ENCODE measurements at regions not wholly inside any gene's neighbourhood (a gene's known extent, or its start where the extent isn't known, plus 50 kb on each side); places are given as distances from the start of the nearest gene placed in this dataset.
"Not testable (repeated sequence)": the region's sequence is repeated elsewhere in the genome, so short reads cannot be mapped to it uniquely, and the experiment has no call there.

DNA sequence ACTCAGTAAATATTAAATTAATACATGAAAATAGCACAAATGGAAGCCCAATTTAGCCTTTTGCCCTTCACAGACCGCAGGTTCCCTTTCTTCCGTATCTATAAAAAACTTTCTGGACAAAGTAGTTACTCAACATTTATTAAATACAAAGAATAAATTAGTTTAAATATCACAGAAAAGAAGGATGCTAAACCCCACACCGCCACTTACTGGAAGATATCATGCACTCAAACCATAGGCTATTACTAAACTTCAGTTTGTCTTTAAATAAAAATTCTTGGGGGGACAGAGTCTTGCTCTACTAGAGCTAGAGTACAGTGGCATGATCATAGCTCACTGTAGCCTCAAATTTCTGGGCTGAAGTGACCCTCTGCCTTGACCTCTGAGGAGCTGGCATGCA lies 120.7 kb upstream of the FHL2 start:
- DNase-seq (ENCODE audit: low spot score), result no peak
- intact Hi-C loops (cut with DNase I), result loop anchor here (5.0 to 10.0 kb wide), 2 partner anchors 145 to 147 kb away; no protein-coding TSS in a partner anchor

DNA sequence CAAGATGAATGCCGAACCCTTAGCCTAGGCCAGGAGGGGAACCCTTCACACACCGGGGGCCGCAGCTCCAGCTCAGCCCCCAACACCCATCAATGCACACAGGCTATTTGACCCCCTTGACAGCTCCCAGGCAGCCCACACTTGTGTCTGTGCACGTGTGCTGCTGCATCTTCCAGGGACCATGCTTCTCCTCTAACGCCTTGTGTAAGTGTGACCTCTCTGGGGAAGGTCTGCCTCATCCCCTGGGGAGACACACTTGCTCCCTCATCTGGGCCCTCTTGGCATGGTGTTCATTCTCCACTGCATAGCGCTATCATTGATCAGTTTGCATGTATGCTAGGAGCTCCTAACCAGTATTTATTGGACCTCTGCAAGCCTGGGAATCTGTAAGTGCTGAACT lies 120.0 kb upstream of the FHL2 start:
- intact Hi-C loops (cut with DNase I), result loop anchor here (5.0 to 10.0 kb wide), 2 partner anchors 144 to 147 kb away; no protein-coding TSS in a partner anchor
- DNase-seq (ENCODE audit: low spot score), result no peak

DNA sequence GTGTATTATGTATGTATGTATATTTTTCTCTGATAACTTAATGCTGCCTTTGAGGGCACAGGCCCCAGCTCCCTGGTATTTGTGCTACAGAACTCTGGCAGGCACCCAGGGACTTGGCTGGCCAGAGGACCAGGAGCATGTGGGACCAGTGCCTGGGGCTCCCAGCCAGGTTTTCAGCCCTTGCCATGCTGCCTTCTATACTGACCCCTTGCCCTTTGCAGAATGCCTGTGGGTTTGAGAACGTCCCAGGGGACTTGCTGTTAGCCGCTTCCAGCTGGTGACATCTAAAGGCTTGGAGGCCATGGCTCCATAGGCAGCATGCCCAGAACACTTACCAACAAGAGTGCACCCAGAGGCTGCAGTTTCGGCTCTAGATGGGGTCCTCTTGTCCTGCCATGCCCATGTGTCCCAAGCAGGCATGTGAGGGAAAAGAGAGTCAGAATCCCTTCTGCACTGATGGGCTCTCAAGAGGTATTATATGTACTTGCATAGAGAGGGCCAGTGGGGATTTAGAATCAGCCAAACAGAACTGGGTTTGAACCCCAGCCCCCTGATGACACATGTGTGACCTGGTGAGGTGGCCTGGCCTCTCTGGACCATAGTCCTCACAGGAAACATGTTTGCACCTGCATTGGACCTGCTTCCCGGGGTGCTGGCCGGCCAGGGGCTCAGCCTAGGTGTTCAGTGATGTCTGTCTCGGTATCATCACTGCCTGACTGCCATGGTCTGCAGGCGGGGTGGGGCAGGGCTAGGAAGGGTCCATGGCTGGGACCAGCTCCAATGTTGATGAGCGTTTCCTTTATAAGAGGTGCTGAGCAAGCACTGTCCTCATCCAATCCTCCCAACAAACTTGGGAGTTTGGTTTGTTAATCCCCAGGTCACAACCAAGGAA lies 119.2 kb upstream of the FHL2 start:
- intact Hi-C loops (cut with DNase I), result loop anchor here (5.0 to 10.0 kb wide), 2 partner anchors 143 to 146 kb away; no protein-coding TSS in a partner anchor
- peak; percentile 76 for DNase-seq (ENCODE audit: low spot score)

DNA sequence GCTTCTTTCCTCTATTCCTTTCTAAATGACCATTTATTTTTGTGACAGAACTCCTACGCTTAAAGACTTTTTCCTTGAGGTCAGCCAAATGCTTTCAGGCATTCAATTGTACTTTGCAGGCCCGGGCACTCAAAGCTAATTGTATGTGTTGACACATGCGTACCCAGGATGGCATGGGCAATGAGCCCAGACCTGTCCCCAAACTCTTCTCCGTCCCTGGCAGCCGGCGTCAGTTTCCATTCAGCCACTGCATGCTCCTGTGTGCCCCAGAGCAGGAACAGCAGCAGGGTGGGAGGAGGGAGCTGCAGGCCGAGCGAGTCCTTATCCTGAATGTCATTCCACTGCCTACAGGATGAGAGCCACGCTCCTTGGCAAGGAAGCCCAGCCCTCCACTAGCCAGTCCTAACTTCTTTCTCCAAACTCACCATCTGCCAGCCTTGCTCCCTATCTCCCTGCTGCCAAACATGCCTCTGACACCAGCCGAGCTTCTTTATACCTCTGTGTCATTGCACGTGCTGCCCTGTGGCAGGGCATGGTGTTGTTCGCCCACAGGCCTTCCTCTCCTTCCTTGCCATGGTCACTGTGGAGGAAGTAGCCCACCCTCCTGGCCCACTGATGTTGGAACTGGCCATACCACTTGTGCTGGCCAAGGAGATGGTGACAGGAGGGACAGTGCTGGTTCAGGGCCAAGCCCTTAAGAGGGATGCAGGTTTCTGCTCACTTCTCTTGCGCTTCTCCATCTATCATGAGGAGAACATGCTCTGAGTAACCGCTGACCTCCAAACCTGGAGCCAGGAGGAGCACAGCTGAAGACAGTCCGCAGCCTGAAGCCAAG lies 116.9 kb upstream of the FHL2 start:
- DNase-seq (ENCODE audit: low spot score), result no peak
- intact Hi-C loops (cut with DNase I), result loop anchor here (5.0 to 10.0 kb wide), 2 partner anchors 141 to 143 kb away; no protein-coding TSS in a partner anchor

DNA sequence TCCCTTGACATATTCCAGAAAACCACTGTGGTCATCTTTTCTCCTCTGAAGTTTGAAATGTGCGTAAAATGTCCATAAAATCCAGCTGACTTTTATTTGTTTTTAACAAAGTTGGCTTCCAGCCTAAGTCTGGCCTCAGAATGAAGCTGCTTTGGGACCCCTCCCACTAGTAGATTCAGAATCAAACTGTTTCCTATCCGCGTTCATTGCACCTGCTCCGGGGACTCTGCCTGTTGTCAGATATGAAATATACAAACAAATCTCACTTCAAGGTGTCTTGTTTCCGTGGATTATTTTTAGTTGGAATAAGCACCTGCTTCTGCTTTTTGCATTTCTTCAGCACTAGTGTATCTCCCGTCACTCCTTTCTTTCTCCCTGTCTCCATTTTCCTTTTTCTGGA lies 115.7 kb upstream of the FHL2 start:
- no peak for DNase-seq (ENCODE audit: low spot score)
- intact Hi-C loops (cut with DNase I), result loop anchor here in 1 of 2 donors (10.0 kb wide), 1 partner anchor 140 kb away; no protein-coding TSS in a partner anchor

DNA sequence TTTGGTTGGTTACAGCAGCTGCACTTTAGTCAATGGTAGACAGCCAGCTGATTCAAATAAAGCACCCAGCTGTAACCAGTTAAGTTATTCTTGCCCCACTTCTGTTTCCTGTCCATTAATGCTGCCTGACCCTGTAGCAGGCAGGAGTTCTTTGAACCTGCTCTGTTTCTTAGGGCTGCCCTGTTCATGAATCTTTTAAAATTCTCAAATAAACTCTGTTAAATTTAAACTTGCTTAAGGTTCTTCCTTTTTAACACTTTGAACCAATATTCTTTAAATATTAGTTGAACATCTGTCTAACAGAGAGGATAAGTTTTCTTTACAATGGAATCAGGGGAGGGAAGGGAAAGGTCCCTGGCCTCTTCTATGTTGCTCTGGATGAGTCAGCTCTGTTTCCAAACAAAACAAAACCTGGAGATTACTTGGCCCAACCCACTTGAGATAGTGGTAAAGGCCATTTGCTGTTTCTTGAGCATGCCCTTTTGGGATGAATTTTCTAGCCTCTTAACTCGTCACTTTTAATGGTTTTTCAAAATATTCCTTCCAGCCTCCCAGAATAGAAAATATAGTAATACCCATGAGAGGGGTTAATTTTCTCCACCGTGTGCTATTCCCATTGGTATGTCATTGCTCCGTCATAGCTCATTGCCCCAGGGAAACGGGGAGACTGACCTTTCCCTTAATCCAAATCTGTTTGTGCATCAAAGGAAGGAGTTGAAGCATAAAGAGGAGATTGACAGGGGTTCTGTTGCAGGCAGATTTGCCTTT lies 112.1 kb upstream of the FHL2 start:
- no peak for DNase-seq (ENCODE audit: low spot score)
- intact Hi-C loops (cut with DNase I), result loop anchor here in 1 of 2 donors (10.0 kb wide), 1 partner anchor 136 kb away; no protein-coding TSS in a partner anchor

DNA sequence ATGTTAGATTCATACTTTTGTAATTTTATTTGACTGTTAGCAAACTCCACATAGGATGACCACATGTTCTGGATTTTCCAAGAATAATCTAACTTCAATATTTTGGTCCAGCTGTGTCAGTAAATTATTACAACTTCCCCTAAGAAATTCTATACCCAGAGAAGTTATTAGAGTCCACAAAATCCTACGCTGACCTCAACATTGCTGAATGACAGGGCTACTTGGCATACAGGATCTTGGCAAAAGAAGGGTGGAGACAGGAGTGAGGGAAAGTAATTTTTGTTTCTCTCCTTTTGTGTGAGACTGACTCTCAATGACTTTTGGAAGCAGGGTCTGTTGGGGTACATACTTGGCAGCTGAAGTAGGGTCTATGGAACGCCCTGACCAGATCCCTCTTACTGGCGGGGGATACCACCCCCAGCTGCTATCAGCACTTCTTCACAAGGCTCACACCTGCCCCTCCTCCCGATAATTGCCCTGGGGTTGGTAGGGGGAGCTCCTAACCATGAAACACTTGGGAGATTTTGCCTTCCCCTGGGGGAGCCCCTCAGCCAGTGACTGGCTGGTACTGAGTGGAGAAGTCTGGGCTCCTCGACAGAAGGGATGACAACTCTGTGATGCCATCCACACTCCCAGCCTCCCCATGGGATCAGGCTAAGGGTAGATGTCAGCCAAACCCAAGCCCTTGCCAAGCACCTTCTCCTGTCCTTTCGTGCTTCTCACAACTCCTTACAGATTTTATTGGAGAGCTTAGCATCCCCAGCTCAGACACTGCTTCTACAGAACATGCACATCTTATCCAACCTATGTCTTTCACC lies 110.6 kb upstream of the FHL2 start:
- intact Hi-C loops (cut with DNase I), result loop anchor here in 1 of 2 donors (10.0 kb wide), 1 partner anchor 135 kb away; no protein-coding TSS in a partner anchor
- DNase-seq (ENCODE audit: low spot score), result no peak

DNA sequence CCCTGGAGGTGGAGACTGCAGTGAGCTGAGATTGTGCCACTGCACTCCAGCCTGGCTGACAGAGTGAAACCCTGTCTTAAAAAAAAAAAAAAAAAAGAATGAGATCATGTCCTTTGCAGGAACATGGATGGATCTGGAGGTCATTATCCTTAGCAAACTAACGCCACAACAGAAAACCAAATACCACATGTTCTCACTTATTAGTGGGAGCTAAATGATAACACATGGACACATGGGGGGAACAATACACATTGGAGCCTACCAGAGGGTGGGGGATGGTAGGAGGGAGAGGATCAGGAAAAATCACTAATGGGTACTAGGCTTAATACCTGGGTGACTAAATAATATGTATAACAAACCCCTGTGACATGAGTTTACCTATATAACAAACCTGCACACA lies 108.0 kb upstream of the FHL2 start:
- DNase-seq (ENCODE audit: low spot score); intact Hi-C loops (cut with DNase I): not testable (repeated sequence)

DNA sequence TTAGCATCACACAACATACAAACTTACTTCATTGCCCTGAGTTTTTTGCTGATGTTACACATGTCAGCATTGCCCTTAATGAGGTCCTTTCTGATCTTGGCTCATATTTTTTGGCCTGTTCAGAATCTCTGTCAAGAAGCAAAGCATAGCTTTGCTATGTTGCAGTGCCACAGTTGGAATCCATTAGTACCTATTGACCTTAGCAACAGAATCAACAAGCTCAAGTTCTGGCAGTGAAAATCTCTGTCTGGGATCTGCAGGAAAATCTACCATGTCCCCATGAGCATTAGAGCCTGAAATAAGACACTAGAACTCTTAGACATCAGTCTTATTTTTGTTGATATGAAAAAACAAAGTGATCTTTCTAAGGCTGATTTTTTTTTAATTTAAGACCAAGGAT lies 105.6 kb upstream of the FHL2 start:
- no peak for DNase-seq (ENCODE audit: low spot score)
- intact Hi-C loops (cut with DNase I), result no loop called here

DNA sequence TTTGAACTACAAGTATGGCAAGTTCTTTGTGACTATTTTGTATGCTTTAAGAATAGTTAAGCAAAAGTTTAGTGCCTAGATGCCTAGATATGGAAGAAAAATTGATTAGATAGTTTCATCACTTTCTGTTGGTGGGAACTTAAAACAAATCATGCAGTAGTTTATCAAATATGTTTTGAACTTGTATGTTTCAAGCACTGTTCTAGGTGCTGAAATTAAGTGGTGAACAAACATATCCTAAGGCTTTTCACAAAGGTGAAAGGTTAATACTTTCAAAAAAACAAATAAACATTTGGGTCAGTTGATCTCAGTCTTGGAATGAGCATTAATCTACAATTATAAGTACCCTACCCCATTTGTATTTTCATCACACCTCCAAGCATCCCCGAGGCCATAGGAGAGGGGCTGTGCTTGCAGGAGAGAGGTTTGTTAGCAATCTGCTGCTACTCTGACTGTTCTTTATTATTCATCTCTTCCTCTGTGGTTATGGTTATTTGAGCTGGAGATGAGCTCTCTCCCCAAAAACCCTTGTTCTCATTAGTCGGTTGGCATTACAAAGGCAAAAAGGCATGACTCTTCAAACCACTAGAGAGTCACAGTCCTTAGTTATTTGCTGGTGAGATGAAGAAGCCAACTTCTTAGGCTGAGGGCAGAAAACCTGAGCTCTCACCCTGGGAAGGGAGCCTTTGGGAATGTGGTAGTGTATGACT lies 103.9 kb upstream of the FHL2 start:
- intact Hi-C loops (cut with DNase I), result no loop called here
- no peak for DNase-seq (ENCODE audit: low spot score)

DNA sequence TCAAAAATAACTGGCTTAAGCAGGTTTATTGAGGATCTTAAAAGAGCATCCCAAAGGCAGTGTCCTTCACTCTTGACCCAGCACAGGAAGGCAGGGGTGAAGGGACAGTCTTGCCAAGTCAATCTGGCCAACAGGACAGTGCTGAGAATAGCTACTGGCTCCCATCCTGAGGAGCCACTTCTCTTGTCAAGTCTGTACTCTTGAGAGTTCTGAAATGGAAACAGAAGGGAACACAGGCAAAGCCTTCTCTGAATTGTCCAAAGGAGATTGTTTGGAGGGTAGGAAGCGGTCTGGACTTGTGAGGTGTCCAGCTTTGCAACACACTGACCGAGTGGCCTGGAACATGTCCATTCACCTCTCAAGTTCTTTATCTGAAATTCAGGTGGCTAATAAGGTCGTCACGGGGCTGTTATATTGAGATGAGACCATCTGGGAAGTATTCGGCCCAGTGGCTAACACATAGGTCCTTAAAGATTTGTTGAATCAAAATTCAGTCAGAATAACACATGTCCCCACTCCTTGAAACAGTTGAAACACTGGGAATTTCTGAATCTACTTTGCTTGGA lies 99.5 kb upstream of the FHL2 start:
- no peak for DNase-seq (ENCODE audit: low spot score)
- intact Hi-C loops (cut with DNase I), result no loop called here

DNA sequence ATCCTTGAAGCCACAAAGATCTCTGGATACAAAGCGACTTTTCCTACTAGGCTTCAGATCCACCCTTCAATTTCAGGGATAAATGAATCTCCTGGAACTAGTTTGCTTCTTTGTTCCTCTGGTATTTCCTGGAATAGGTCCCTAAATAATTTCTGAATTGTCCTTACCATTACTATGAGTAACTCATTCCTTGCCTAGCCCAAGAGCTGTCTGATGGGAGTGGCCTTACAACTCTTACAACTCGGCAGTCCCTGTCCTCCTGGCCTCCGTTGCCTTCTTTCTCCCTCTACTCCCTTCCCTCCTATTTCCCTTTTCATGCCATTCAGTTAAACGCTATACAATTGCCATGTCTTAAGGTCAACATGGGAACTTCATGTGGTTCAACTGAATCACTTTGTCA lies 98.2 kb upstream of the FHL2 start:
- DNase-seq (ENCODE audit: low spot score), result no peak
- intact Hi-C loops (cut with DNase I), result no loop called here

DNA sequence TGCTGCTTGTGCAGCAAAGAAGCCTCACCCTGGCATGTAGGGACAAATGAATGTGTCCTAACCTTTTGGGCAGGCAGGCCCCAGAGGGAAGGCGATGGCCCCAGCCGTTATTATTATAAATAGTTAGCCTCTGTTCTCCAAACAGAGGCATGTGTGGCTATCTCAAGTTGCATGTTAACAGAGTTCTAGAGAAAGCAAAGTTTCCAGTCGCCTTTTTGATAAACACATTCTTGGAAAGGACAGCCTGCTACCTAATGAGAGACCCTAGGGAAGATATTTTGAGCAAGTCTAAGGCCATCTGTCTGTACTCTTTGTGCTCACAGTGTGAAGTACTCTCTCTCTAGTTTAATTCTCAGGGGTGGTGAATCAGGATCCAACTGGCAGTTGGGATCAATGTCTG lies 97.4 kb upstream of the FHL2 start:
- DNase-seq (ENCODE audit: low spot score), result peak; percentile 81

DNA sequence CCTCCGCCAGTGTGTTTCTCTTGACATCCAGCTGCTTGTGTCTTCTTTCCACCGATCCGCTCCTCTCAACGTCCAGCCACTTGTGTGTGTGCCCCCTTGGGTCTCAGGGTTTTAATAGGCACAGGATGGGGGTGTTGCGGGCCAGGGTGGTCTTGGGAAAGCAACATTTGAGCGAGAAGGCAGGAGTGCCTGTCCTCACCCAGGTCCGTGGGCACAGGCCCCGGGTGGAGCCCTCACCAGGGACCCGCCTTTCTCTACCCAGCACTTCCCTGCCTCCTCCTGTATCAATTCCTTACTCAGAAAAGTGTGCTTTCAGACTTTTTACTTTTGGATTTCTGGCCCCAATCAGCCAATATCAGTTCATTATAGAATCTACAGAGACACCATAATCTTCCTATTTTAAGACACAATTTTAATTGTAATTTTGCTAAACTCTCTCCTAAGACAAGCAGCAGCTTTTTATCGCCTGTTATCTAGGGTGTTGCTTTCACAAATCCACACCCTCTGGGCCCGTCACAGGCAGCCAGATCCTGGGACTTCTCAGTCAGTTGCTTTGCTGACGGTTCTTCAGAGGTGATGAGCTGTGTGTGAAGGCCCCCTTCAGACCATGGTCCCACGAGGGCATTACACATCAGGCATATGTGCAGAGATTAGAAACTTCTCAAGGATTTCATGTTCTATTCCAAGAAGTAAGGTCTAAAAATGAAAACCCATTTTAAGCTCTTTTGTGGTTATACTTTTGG lies 96.0 kb upstream of the FHL2 start:
- DNase-seq (ENCODE audit: low spot score), result peak; percentile 81
- intact Hi-C loops (cut with DNase I), result no loop called here

More for the DNA sequence above, 97.4 kb upstream of the FHL2 start:
- intact Hi-C loops (cut with DNase I), result no loop called here

DNA sequence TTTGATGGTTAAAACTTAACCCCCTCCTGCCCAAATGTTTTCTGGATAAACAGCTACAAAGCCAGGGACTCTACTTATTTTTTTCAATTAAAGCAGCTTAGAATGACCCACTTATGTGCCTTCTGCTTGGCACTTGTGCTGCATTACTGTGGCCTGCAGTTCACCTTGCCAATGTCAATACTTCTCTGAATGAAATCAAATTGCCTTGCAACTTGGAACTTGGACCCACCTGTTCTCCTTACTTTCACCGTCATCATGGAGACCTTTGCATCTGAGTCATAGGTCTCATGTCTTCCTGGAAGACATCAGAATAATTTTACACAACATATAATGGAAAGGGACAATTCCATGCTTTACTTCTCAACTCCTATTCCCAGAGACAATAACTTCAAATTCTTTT lies 92.1 kb upstream of the FHL2 start:
- DNase-seq (ENCODE audit: low spot score), result no peak
- intact Hi-C loops (cut with DNase I), result no loop called here

DNA sequence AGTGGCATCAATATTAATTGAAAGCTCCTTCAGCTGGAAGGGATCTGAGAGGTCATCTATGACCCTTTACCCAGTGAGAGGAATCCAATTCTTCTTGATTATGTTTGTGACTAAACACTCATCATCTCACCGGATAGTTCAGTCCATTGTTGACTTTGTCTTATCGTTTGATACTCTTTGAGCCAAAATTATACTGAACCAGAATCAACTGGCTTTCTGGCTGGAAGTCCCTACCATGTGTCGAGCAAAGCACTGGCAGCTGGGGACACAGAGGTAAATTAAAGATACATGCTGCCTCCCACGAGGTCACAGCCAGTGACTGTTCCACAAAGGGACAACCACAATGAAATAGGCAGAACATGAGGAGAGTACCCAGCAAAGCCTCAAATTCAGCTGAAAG lies 91.4 kb upstream of the FHL2 start:
- DNase-seq (ENCODE audit: low spot score), result no peak
- intact Hi-C loops (cut with DNase I), result no loop called here

Data from posterior vena cava (tissue), 2 donors.